Activated naive CD4-positive, alpha-beta T cell treated with anti-CD3 and anti-CD28 coated beads for 36 hours (primary cell): ENCODE measurements at regions not wholly inside any gene's neighbourhood (a gene's known extent, or its start where the extent isn't known, plus 50 kb on each side); places are given as distances from the start of the nearest gene placed in this dataset.

Experiments
- CTCF ChIA-PET: fragments of 350-600 bp; sonication (Branson Sonifier 250); formaldehyde crosslinking; loops from one replicate; lab custom pipeline; 2021; ENCODE audit warnings: antibody characterized with exemption; lab: Charles Lee
- DNase-seq: peaks from one replicate; pipeline ENCODE4 v3.0.0-alpha.2; 2020
- H3K27ac Mint-ChIP-seq: one replicate; pipeline ENCODE4 v1.8.0; 2021; ENCODE audit warnings: mild to moderate bottlenecking, mixed read lengths
- H3K27me3 Mint-ChIP-seq: one replicate; pipeline ENCODE4 v1.8.0; 2021; ENCODE audit warnings: low read depth, mixed read lengths
- H3K36me3 Mint-ChIP-seq: one replicate; pipeline ENCODE4 v1.8.0; 2021; ENCODE audit warnings: low read depth, mixed read lengths
- H3K4me1 Mint-ChIP-seq: one replicate; pipeline ENCODE4 v1.8.0; 2021; ENCODE audit warnings: low read depth, mixed read lengths
- H3K4me3 Mint-ChIP-seq: one replicate; pipeline ENCODE4 v1.8.0; 2021; ENCODE audit warnings: mild to moderate bottlenecking, moderate library complexity, mixed read lengths
- H3K9me3 Mint-ChIP-seq: one replicate; pipeline ENCODE4 v1.8.0; 2021; ENCODE audit warnings: mixed read lengths
- intact Hi-C: fragments of 100-400 bp; cut with micrococcal nuclease; formaldehyde crosslinking; loops from one replicate; pipeline ENCODE4 v1.15.1; 2023

DNA sequence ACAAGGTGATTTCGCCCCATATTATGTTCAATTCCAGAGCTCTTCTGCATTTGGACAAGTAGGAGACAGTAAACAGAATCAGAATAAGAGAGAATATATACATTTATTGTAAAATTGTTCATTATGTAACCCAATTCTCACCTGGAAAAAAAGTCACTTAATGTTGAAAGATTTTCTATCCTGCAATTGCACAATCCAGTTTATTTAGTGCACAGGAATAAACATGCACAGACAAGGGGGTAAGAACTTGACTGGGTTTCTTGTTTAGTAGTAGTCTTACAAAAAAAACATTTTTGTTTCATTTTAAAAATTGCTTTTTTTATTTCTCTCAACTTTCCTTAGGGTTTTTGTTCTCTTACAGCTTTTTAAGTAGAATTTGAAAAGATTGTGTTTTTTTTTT is 126.6 kb downstream of the SAMD9 start:
- Mint-ChIP-seq H3K36me3 (no peaks in the 10 kb centered on the region), H3K27ac (no peak overlapping the region), H3K9me3 (no peaks in the 10 kb centered on the region), H3K27me3 (peaks cover 11% of the 10 kb centered on the region), H3K4me3 (no peak overlapping the region), H3K4me1 (no peaks in the 10 kb centered on the region)
- DNase-seq: no peak
- intact Hi-C loops: no loop called here
- CTCF ChIA-PET: interaction anchor here (0.6 to 0.7 kb wide), 2 partner anchors 69 to 464 kb away, joined by 3 read pairs; no protein-coding TSS in a partner anchor

DNA sequence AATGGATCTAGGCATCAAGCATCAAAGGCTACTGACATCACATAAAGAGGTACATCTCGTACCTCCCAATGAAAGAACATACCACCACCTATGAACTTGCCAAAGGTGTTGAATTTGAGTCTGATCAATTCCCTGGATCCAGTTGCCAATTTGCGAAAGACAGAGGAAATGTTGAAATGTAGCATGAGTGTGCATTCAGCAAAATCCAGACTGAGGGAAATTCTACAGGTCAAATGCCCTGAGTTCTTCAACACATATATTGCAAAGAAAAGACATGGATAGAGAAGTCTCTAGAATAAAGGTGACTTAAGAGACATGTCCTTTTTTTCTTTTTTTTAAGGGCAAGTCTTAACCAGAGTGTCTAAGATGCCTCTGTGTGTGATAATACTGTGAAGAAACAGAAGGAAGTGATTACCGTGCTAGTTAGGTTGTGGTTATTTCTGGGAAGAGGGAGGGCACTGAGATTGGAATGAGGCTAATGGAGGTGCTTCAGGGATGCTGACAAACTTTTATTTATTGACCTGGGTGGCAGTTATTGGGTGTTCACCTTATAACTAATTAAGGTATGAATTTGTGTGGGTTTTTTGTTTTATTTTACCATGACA is 128.7 kb downstream of the SAMD9 start:
- no peaks in the 10 kb centered on the region for H3K9me3 Mint-ChIP-seq
- H3K27ac Mint-ChIP-seq: no peak overlapping the region
- intact Hi-C loops: no loop called here
- CTCF ChIA-PET: no interaction called here
- no peak overlapping the region for H3K4me3 Mint-ChIP-seq
- no peak for DNase-seq
- peaks cover 14% of the 10 kb centered on the region for H3K27me3 Mint-ChIP-seq
- H3K4me1 Mint-ChIP-seq: no peaks in the 10 kb centered on the region
- H3K36me3 Mint-ChIP-seq: no peaks in the 10 kb centered on the region

DNA sequence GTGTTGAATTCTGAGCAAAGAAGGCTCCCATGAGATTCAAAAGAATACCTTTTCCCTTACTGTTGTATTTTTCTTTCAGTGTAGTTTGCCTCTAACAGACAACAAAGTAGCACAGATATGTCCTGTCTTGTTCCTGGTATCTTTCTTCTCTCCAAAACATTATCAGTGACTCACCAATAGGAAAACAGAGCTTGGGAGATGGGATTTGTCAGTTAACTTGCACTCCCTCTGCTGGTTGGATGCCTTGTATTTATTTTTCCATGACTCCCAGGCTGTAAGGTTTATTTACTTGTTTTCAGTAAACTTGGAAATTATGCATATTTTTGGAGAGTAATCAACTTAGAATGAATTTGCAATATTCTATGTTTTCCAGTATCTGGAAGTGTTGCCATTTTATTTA is 129.7 kb downstream of the SAMD9 start:
- DNase-seq: no peak
- intact Hi-C loops: no loop called here
- no peaks in the 10 kb centered on the region for H3K9me3 Mint-ChIP-seq
- H3K4me1 Mint-ChIP-seq: no peaks in the 10 kb centered on the region
- no peaks in the 10 kb centered on the region for H3K36me3 Mint-ChIP-seq
- no peak overlapping the region for H3K27ac Mint-ChIP-seq
- no peak overlapping the region for H3K4me3 Mint-ChIP-seq
- CTCF ChIA-PET: no interaction called here
- H3K27me3 Mint-ChIP-seq: peaks cover 17% of the 10 kb centered on the region

DNA sequence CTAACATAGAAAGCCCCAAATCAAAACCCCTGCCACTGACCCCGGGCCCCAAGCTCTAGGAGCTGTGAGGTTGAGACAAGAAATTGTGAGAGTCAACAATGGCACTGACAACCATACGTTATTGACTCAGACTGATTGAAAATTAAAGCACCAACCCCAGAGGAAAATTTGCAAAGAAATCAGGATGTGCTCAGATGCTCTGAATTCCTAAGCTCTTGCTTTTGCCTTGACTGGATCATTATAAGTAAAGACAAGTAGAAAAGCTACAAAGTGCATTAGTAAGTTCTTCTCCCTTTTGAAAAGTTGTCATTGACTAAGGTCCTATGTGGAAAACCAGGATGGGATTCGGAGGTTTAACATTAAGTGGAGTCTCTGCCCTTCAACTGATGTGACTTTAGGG is 130.2 kb downstream of the SAMD9 start:
- no peaks in the 10 kb centered on the region for H3K9me3 Mint-ChIP-seq
- H3K4me1 Mint-ChIP-seq: no peaks in the 10 kb centered on the region
- intact Hi-C loops: no loop called here
- peaks cover 17% of the 10 kb centered on the region for H3K27me3 Mint-ChIP-seq
- no peaks in the 10 kb centered on the region for H3K36me3 Mint-ChIP-seq
- no peak overlapping the region for H3K4me3 Mint-ChIP-seq
- CTCF ChIA-PET: no interaction called here
- no peak for DNase-seq
- H3K27ac Mint-ChIP-seq: no peak overlapping the region

DNA sequence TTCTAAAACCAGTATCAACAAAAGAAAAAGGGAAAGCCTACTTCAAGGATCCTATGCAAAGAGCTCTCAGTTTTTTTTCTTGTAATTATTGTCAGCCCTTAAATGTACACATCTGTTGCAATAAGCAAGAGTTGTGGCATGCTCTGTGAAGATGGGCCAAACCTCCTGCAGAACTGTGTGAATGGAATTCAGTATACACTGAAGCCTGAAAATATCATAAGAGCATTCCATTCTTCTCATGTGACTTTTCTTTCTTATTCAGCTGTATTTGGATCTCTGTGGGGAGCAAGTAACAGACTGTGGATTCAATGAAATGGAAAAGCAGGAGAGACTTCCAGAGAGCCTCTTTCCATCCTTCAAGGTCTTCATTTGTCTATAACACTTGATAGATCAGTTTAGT is 130.7 kb downstream of the SAMD9 start:
- no peak overlapping the region for H3K27ac Mint-ChIP-seq
- no peaks in the 10 kb centered on the region for H3K4me1 Mint-ChIP-seq
- CTCF ChIA-PET: no interaction called here
- intact Hi-C loops: no loop called here
- H3K4me3 Mint-ChIP-seq: no peak overlapping the region
- H3K9me3 Mint-ChIP-seq: no peaks in the 10 kb centered on the region
- no peak for DNase-seq
- peaks cover 17% of the 10 kb centered on the region for H3K27me3 Mint-ChIP-seq
- no peaks in the 10 kb centered on the region for H3K36me3 Mint-ChIP-seq

DNA sequence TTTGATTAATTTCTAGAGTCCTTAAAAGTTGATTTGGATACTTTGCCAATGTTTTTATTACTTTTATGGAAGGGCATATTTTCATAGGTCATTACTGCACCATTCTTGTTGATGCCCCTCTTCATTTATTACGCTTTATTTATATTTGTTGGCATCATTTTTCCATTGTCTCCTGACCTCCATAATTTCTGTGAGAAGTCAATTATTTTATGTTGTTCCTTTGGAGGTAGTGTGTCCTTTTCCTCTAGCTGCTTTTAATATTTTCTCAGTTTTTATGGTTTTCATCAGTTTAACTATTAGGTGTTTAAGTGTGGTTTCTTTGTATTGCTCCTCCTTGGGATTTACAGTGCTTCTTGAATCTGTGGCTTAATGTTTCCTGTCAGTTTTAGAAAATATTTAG is 134.9 kb downstream of the SAMD9 start:
- CTCF ChIA-PET: no interaction called here
- no peak overlapping the region for H3K4me3 Mint-ChIP-seq
- no peaks in the 10 kb centered on the region for H3K4me1 Mint-ChIP-seq
- DNase-seq: no peak
- H3K27me3 Mint-ChIP-seq: peaks cover 8% of the 10 kb centered on the region
- H3K9me3 Mint-ChIP-seq: peaks cover 11% of the 10 kb centered on the region
- intact Hi-C loops: no loop called here
- no peak overlapping the region for H3K27ac Mint-ChIP-seq
- peaks cover under 1% of the 10 kb centered on the region for H3K36me3 Mint-ChIP-seq

DNA sequence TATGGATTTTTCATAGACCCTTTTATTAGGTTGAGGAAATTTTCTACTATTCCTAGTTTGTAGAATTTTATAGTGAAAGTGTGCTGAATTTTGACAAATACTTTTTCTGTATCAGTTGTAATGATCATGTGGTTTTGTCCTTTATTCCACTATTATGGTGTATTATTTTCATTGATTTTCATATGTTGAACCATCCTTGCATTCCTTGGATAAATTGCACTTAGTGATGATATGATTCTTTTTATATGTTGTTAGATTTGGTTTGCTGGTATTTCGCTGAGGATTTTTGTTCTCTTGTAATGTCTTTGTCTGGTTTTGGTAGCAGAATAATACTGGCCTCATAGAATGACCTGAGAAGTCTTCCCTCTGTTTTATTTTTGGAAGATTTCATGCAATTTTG is 140.6 kb upstream of the CDK6 start:
- H3K27ac Mint-ChIP-seq: no peak overlapping the region
- intact Hi-C loops: no loop called here
- peaks cover 15% of the 10 kb centered on the region for H3K4me1 Mint-ChIP-seq
- no peak for DNase-seq
- no peak overlapping the region for H3K4me3 Mint-ChIP-seq
- CTCF ChIA-PET: no interaction called here
- H3K27me3 Mint-ChIP-seq: peaks cover 6% of the 10 kb centered on the region
- peaks cover 1% of the 10 kb centered on the region for H3K36me3 Mint-ChIP-seq
- H3K9me3 Mint-ChIP-seq: peaks cover 29% of the 10 kb centered on the region

DNA sequence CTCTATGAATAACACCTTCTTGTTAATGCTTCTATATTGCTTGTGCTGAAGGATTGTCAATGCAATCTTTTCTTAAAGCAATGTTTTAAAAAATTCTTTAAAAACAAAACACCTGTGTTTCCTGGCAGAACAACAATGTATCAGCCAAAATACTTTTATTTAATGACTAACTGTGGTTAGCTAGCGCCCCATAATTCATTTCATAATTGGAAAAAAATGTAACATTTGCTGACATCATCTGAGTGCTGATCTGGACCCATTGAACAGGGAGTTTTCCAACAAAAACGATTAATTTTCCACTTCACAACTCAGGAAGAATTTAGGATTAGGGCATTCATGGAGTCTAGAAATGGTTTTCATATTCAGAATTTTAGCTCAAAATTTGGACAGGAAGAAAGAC is 137.6 kb upstream of the CDK6 start:
- Mint-ChIP-seq H3K27me3 (peaks cover 10% of the 10 kb centered on the region), H3K27ac (no peak overlapping the region), H3K4me3 (no peak overlapping the region), H3K36me3 (peaks cover 1% of the 10 kb centered on the region), H3K9me3 (peaks cover 25% of the 10 kb centered on the region), H3K4me1 (peaks cover 17% of the 10 kb centered on the region)
- intact Hi-C loops: loop anchor here (1.0 kb wide), 1 partner anchor 70 kb away; no protein-coding TSS in a partner anchor
- no peak for DNase-seq
- CTCF ChIA-PET: no interaction called here

DNA sequence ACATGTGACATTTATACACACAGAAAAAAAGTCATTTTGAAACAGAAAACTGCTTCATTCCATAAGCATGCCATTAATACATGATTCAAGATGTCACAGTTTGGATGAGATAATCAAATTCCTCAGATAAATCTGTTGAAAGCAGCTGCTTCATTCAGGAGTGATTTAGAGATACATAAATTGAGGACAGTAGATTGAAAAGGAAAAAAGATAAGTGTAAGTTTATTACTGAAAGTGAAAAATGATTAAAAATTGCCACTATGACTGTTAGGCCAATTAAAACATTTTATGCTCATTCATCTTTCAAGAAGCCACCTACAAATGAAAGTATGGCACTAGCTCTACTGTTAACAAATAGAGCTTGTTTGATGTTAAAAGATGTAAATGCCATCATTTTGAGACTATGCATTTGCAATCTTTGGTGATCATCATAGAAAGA is 136.9 kb upstream of the CDK6 start:
- CTCF ChIA-PET: no interaction called here
- Mint-ChIP-seq H3K4me3 (no peak overlapping the region), H3K9me3 (peaks cover 19% of the 10 kb centered on the region), H3K4me1 (peaks cover 21% of the 10 kb centered on the region), H3K27ac (no peak overlapping the region), H3K36me3 (peaks cover 1% of the 10 kb centered on the region), H3K27me3 (peaks cover 11% of the 10 kb centered on the region)
- intact Hi-C loops: loop anchor here (1.0 kb wide), 1 partner anchor 69 kb away; no protein-coding TSS in a partner anchor
- no peak for DNase-seq

DNA sequence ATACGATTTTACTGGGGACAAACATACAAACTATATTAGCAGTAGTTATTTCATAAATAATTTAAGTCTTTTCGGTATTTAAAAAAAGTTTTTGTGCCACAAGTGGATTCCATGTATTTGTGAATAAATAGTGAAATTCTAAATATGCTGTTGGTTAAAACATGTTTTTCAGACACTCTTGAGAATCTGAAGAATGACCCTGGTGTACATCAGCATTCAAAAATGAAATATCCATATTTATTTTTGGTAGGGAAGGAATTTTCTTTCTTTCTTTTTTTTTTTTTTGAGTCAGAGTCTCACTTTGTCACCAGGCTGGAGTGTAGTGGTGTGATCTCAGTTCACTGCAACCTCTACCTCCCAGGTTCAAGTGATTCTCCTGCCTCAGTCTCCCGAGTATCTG is 136.1 kb upstream of the CDK6 start:
- peaks cover 11% of the 10 kb centered on the region for H3K27me3 Mint-ChIP-seq
- H3K4me3 Mint-ChIP-seq: no peak overlapping the region
- no peaks in the 10 kb centered on the region for H3K36me3 Mint-ChIP-seq
- CTCF ChIA-PET: no interaction called here
- no peak overlapping the region for H3K27ac Mint-ChIP-seq
- peaks cover 21% of the 10 kb centered on the region for H3K4me1 Mint-ChIP-seq
- no peak for DNase-seq
- peaks cover 14% of the 10 kb centered on the region for H3K9me3 Mint-ChIP-seq
- intact Hi-C loops: no loop called here

DNA sequence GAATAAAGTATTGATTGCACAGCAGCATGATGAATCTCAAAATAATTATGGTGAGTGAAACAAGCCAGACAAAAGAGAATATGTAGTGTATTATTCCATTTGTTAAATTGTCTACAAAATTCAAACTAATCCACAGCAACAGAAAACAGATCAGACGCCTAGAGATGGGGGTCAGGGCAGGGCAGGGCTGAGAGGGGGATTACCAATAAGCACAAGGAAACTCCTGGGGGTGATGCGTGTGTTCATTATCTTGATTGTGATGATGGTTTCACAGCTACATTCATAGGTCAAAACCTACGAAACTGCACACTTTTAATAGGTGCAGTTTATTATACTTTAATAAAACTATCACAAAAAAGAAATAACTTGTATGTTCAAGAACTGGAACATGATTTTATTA is 132.7 kb upstream of the CDK6 start:
- H3K27me3 Mint-ChIP-seq: peaks cover 7% of the 10 kb centered on the region
- intact Hi-C loops: no loop called here
- H3K4me1 Mint-ChIP-seq: peaks cover 19% of the 10 kb centered on the region
- H3K4me3 Mint-ChIP-seq: no peak overlapping the region
- H3K27ac Mint-ChIP-seq: no peak overlapping the region
- CTCF ChIA-PET: no interaction called here
- no peaks in the 10 kb centered on the region for H3K36me3 Mint-ChIP-seq
- no peak for DNase-seq
- no peaks in the 10 kb centered on the region for H3K9me3 Mint-ChIP-seq

DNA sequence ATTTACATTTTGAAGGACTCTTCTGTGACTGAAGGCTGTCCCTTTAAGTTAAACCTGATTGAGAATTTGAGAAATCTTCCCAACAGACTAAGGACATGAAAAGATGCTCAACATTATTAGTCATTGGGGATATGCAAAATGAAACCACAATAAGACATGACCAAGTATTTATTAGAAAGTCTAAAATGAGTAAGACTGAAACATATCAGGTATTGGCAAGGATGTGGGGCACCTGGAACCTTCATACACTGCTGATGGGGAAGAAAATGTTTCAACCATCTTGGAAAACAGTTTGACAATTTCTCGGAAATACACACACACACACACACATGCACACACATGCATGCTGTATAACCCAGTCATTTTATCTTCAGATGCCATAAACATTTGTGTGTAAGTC is 132.1 kb upstream of the CDK6 start:
- CTCF ChIA-PET: no interaction called here
- Mint-ChIP-seq H3K9me3 (no peaks in the 10 kb centered on the region), H3K4me3 (no peak overlapping the region), H3K4me1 (peaks cover 13% of the 10 kb centered on the region), H3K27me3 (peaks cover 7% of the 10 kb centered on the region), H3K27ac (no peak overlapping the region), H3K36me3 (no peaks in the 10 kb centered on the region)
- intact Hi-C loops: loop anchor here (1.0 kb wide), 1 partner anchor 64 kb away; no protein-coding TSS in a partner anchor
- no peak for DNase-seq

DNA sequence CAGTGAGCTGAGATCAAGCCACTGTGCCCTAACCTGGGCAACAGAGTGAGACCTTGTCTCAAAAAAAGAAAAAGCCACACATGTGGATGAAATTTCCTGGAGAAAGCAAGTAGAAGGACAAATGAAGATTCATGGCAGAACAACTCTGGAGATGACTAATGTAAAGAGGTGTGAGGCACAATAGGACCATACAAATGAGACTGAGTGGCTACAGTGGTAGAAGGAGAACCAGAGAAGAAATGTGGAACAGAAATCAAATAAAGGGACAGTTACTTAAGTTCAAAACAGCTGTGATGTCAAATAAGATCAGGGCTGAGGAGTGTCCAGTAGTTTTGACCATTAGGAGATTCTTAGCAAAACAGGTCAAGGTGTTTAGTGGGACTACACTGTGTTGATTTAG is 130.9 kb upstream of the CDK6 start:
- no peak overlapping the region for H3K4me3 Mint-ChIP-seq
- H3K27ac Mint-ChIP-seq: no peak overlapping the region

More for the DNA sequence above, 130.9 kb upstream of the CDK6 start:
- CTCF ChIA-PET: no interaction called here
- Mint-ChIP-seq H3K27me3 (peaks cover 7% of the 10 kb centered on the region), H3K9me3 (no peaks in the 10 kb centered on the region), H3K4me1 (peaks cover 7% of the 10 kb centered on the region), H3K36me3 (no peaks in the 10 kb centered on the region)
- no peak for DNase-seq
- intact Hi-C loops: no loop called here
